GM19035 (cell line): ENCODE measurements at regions not wholly inside any gene's neighbourhood (a gene's known extent, or its start where the extent isn't known, plus 50 kb on each side); places are given as distances from the start of the nearest gene placed in this dataset.
"Not testable (repeated sequence)": the region's sequence is repeated elsewhere in the genome, so short reads cannot be mapped to it uniquely, and the experiment has no call there.

Source experiments
- ATAC-seq: cut with Tn5 transposase; IDR thresholded peaks from one replicate; pipeline ENCODE4 v1.9.1; 2021; ENCODE audit not compliant: unreplicated experiment

DNA sequence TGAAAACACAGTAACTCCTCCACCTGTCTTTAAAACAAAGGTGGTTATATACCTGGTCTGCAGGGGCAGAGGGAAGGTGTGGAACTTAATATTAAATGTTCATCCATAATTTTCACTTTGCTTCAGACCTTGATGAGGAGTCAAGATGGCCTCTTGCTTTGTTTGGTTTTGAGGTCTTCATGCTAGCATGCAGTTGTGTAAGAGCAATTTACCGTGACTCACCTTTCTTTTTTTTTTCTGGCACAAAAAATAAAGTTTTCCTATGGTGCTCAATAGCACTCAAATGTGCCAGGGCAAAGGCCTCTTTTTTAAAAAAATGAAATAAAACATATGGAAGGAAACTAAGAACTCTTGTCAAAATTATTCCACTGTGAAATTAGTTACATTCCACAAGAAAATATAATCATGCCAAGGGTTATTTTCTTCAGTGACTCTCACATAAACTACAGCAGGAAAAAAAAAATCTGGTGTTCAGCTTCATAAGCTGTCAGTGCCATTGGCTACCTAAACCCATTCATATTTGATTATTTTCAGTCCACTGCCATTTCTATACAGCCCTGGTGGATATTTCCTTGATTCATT lies 128.2 kb downstream of the SLC7A11 start:
- ATAC-seq, result no peak

DNA sequence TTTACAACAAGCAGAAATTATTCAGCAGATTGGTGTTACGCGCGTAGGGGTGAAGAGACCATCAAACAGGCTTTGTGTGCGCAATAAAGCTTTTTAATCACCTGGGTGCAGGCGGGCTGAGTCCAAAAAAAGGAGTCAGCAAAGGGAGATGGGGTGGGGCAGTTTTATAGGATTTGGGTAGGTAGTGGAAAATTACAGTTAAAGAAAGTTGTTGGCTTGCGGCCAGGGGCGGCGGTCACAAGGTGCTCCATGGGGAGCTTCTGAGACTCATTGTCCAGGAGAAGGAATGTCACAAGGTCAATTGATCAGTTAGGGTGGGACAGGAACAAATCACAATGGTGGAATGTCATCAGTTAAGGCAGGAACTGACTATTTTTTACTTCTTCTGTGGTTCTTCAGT lies 129.3 kb downstream of the SLC7A11 start:
- ATAC-seq, result not testable (repeated sequence)

DNA sequence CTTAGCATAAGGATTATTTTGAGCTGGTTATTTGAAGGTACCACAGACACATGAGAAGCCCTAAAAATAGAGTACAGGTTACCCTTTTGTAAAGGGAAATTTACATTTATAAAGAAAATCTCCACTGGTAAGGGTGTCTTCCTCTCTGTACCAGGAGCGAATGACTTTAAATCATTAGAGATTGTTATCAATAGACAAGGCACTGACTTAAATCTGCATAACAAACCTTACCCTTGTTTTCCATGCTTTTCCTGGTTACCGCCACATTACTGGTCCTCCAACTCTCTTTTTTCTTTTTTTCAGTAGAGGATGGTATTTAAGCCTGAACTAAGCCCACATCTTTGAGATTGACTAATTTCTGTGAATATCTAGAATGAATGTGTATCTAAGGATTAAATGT lies 129.8 kb downstream of the SLC7A11 start:
- no peak for ATAC-seq

DNA sequence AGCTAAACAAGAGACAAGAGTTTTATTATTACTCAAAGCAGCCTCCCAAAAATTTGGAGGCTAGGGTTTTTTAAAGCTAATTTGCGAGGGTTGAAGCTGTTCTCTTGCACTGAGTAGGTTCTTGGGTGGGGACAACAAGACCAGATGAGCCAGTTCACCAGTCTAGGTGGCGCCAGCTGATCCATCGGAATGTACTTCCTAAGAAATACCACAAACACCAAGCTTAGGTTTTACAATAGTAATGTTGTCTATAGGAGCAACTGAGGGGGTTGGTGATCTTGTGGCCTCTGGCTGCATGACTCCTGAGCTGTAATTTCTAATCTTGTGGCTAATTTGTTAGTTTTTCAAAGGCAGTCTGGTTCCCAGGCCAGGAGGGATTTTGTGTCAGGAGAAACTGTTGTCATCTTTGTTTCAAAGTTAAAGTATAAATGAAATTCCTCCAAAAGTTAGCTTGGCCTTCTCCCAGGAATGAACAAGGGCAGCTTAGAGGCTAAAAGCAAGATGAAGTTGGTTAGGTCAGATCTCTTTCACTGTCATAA lies 130.6 kb downstream of the SLC7A11 start:
- ATAC-seq, result no peak

DNA sequence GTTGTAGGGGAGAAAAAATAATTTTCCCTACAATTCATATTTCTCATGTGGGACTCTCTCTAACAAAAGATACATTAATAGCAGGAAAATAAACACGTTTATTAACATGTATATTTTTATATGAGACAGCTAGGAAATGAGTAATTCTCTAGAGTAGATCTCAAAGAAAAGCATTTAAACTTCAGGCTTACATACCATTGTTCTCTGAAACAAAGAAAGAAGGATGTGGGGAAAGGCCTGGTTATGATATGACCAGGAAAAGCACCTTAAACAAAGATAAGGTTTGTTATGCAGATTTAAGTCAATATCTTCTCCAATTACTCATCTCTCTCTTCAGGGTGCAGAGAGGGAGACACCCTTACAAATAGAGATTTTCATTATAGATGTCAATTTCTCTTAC lies 131.3 kb downstream of the SLC7A11 start:
- no peak for ATAC-seq

DNA sequence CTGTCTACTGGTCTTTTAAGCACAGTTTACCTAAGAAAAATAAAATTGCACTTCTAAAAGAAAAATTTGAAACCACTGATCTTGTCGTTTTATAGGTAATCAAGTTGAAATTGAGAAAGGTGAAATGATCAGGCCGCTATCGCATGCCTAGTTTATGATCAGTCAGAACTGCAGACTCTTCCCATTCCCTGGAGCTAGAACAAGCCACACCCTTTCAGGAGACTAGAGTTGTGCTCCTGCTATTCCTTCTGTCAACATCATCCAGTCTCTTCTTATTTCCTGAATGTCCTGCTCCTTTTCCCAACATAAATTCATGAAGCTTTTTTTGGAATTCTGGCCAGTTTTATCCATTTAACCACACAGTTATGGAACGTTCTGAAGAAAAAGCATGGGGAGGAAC lies 135.1 kb downstream of the SLC7A11 start:
- ATAC-seq, result no peak

DNA sequence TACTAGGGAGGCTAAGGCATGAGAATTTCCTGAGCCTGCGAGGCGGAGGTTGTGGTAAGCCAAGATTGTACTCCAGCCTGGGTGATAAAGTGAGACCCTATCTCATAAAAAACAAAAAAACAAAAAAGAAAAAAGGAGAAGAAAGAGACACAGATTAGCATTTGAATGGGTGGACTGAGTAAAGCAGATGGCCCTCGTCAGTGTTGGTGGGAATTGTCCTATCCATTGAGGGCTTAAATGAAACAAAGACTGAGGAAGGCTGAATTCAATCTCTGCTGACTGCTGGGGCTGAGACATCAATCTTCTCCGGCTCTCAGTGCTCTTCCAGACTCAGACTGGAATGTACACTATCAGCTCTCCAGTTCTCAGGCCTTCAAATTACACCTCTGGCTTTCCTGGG lies 136.8 kb downstream of the SLC7A11 start:
- ATAC-seq, result no peak

DNA sequence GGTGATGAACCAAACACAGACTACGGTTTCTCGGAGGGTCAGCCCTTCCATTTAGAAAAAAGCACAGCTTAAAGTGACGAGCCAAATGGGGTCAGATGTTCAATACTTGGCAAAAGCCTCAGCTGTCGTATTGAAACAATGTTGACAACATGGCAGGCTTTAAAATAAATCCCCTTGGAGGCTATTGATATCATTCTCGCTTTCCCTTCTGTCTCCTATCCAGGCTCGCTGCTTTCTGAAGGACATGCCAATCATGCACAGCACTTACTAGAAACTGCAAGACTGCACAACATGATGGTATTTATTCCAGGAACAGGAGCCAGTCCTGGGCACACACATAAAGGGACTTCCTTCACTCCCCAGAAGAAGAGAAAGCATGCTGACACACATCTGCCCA lies 137.9 kb downstream of the SLC7A11 start:
- no peak for ATAC-seq

DNA sequence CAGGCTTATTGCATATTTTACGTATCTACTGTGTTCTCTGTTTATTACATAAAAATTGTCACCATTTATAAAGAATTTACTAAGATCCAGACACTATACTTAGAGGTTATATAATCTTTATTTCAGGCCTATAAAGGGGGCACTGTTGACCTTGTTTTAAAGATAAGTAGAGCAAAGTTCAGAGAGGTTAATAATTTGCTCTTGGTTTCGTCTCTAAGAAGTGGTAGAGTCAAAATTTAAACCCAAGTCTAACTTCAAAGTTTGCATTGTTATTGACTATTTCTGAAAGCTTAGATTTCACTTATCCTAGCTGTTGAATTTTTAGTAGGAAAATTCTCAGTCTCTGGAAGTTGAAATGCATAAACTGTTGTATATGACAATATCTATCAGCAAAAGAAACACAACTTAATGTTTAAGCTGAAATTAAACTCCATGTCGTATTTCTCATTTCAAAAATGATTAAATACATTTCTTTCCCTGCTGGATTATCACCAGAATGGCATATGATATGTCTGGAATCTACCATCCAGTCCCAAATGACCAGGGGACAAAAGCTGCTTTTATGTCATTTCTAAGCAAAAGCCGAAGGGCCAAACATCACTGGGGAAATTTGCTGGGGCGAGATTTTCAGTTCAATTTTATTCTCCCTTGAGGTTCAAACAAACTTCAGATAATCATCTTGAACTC lies 138.4 kb downstream of the SLC7A11 start:
- no peak for ATAC-seq

DNA sequence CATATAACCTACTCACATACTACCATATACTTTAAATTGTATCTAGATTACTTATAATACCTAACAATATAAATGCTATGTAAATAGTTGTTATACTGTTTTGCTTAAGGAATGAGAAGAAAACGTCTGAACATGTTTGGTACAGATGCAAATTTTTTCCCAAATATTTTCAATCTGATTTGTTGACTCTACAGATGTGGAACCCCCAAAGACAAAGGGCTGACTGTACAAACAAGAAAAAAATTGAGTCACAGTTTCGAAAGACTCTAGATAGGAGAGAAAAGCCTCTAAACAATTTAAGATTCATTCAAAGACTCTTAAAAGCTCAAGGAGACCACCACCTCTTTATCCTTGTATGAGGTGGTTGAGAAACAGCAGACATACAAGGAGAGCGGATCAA lies 142.8 kb downstream of the SLC7A11 start:
- ATAC-seq, result no peak

DNA sequence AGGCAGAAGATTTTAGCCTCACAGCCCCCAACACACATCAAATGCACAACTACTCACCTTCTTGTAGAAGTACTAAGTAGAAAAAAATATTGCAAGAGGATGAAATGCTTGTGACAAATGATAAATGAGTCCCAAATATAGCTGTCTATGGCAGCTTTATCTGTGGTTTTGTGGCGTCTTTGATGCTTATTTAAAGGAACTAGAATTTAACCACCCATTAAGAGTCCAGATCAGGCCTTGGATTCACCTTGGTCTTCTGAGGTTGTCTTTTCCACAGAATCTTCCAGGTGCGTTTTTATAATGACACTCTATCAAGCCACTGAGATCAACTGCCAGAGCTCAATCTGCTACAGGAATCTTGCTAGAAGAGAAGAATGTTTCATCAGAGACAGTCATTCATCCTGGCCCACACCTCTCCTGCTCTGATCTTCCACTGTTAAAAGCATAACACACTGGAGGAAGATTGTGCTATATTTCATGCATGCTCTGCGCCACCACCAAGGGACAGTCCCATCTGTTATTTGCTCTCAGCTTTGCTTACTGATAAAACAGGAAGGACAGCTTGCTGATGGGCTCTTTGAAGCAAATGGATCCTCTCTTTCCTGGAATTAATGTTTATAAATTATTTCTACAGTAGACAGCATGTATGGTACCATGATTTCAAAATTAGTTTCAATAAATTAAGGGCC lies 144.1 kb downstream of the SLC7A11 start:
- no peak for ATAC-seq

DNA sequence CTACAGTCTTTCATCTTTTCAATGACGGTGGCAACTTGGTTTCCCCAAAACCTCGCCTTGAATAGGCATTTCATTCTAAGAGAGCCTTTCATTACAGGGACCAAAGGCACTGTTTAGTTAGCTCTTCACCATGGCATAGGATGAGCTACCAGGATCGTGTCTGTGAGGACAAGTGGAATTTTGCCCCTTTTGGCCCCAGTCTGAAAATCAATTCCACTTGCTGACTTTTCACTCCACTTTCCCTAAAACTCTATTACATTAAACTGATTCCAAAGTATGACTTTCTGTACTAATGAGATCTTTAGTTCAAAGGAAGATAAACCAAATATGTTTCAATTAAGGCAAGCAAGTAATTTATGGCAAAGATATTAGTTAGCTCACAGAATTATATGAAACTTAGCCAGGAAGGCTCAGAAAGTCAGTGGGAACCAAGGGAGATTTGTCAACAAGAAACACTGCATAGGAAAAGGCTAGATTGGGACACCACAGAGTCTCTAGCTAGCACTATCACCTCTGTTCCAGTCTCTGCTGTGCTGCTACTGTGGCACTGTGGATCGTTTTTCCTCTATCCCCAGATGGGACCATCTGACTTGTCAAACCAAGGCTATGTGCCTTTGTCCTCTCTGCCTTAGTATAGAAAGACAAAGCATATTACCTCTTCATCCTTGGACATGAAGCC lies 145.6 kb downstream of the SLC7A11 start:
- ATAC-seq, result no peak

DNA sequence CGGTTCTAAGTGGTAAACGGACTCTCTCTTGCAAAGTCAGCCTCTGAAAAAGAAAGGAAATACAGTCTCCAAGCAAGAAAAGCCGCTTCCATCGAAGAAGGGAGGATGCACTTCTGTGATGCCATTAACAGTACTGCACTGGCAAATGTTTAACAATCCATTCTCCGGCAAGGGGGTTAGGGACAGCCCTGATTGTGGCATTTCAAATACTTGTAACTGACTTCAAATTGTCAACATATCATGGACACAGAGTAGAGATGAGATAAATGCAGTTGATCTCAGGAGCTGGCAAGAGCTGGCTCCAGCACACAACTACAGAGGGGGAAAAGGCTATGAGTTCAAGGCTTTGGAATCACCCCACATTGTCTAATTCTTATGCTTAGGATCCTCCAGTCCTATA lies 146.8 kb downstream of the SLC7A11 start:
- no peak for ATAC-seq

DNA sequence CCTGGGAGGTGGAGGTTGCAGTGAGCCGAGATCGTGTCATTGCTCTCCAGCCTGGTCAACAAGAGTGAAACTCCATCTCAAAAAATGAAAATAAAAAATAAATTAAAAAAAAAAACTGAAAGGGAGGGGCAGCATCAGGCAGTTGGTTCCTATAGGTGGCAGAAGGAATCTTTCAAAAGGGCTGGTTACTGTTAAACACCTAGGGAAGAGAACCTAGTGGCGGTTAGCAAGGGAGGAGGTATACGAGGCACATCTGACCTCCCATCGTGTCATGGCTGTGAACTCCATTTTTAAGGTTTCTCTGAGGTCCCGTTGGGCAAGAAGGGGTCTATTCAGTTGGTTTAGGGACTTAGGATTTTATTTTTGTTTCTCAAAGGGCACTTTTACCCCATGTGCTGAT lies 150.1 kb downstream of the SLC7A11 start:
- ATAC-seq, result no peak

DNA sequence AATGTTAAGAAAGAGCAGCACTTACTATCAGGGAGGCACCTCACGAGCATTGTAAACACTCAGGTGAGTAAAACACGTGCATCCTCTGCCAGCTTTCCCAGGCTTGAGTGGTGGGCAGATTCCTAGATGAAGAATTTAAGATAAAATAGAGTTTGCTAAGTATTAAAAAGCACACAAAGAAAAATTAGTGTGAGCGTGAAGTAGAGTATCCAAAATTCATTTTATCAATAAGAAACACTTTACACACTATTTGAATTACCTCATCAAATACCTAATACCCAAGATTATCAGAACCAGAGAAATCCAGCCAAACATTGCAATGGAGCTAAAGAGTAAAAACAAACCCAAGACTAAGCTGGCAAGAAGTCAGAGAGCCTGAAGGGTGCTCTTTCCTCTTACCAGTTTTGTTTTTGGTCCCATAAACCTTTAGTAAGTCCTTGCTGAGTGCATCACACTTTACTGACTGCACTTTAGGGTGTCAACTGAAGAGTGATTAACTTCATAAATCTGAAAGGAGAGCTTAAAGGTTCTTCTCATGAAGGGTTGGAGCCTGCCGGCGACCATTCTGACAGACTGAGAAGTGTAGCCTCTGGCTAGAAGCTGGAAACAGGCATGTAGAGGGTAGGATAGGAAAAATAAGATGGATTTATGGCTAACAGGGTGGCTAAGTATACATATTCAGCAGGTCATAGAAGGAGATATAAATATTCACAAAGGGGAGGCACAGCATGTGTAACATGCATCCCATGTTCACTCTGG lies 151.1 kb downstream of the SLC7A11 start:
- ATAC-seq, result no peak

DNA sequence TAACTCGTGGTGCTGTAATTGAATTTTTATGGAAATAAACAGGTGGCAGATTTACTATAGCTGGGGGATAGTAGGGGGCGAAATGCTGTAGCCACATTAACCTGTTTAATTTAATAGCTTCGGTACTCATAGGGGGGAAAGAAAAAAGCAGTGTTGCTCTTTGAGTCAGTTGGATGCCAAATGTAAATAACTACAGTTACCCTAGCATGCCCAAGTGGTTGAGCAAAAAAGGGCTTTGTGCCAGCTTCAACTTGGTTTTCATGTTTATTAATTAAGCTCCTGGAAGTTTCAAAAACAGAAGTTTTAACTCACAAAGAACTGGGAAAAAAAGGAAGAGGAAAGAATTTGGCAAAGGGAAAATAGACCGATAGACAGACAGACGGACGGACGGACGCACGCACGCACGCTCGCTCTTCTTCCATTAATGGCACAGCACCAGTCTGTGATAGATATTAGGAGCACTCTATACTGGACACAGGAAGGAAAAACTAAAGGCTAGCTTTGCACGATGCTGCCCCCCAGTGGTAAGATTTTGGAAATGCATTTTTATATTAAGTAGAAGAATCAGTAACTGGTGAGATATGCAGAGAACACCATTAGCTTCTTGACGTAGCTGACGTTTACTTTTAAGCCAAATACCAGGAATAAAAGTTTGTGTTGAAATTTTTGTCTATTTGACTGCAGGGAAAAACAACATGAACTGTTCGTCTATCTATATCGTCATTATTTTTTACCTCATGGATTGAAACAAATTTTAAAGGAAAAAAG lies 151.8 kb downstream of the SLC7A11 start:
- peak; percentile 89 for ATAC-seq

DNA sequence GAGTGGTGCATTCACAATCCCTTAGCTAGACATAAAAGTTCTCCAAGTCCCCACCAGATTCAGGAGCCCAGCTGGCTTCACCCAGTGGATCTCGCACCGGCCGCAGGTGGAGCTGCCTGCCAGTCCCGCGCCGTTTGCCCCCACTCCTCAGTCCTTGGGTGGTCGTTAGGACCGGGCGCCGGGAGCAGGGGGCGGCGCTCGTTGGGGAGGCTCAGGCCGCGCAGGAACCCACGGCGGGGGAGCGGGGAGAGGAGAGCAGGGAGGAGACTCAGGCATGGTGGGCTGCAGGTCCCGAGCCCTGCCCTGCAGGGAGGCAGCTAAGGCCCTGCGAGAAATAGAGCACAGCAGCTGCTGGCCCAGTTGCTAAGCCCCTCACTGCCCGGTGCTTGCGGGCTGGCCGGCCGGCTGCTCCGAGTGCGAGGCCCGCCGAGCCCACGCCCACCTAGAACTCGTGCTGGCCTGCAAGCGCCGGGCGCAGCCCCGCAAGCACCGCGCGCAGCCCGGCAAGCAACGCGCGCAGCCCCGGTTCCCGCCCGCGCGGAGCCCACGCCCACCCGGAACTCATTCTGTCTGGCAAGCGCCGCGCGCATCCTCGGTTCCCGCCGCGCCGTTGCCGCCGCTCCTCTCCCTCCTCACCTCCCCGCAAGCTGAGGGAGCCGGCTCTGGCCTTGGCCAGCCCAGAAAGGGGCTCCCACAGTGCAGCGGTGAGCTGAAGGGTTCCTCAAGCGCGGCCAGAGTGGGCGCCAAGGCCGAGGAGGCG lies 153.5 kb downstream of the SLC7A11 start:
- ATAC-seq, result no peak

DNA sequence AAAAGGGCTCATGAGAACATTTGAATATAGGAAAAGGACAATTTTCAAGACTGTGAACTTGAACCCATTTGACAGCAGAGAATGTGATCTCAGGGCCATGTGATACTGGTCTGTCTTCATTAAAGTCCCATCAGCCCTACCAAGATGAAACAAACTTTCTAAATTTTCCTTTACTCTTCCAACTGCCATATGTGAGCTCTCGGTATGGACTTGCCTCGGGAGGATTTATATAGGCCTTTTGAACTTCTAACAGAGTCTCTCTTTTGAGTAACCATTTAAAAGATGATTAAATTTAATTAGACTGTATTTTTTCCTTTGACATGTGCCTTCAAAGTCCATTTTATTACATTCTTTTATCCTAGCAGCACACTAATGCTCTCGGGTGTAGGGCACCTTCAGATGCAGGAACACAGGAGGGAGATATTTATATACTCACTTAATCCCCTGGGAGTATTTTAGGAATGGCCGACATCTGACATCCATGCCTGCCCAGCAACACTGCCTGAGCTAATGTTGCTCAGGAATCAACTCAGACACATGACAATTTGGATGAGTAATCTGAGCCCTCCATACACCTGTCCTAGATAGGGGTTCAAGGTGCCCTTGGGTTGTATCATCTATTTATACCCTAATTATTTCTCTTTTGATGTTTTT lies 155.0 kb downstream of the SLC7A11 start:
- no peak for ATAC-seq

DNA sequence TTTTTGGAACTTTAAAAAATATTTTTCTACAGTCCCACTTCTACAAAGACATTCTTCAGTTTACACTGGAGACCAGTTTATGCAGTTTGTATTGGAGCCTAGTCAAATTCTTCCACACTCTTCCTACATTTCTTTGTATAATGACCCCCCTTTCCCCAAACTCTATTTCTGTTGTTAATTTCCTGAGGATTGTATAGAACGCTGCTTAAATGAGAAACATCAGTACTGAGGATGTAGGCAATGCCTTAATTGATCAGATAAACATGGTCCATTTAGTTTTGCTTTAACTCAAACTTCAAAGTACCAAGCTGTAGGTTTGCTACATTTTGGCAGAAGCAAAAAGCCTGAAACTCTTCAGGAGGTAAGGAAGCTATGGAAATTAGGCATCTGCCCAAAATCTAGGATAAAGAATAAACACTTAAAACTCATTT lies 155.5 kb downstream of the SLC7A11 start:
- no peak for ATAC-seq
